Neural cell (in vitro differentiated cells): ENCODE measurements at regions not wholly inside any gene's neighbourhood (a gene's known extent, or its start where the extent isn't known, plus 50 kb on each side); places are given as distances from the start of the nearest gene placed in this dataset.

ENCODE experiments used
- H2AFZ ChIP-seq: fragments of 200-600, 300-800 bp; sonication (generic), shearing (Covaris generic); 2 replicates; pipeline ENCODE4 v1.6.0; 2014; ENCODE audit warnings: low read depth, mild to moderate bottlenecking, antibody characterized with exemption, low read length, moderate library complexity
- H3F3A ChIP-seq: fragments of 200-600 bp; shearing (Covaris generic); 2 replicates; pipeline ENCODE4 v1.6.1; 2016; ENCODE audit warnings: mild to moderate bottlenecking, moderate library complexity, mixed read lengths, antibody characterized with exemption, low read length; ENCODE audit not compliant: insufficient read depth, poor library complexity, severe bottlenecking
- H3K27ac ChIP-seq: fragments of 200-600, 300-800 bp; sonication (generic), shearing (Covaris generic); 2 replicates; pipeline ENCODE4 v1.5.1; 2014; ENCODE audit warnings: mild to moderate bottlenecking, low read length, moderate library complexity
- H3K27me3 ChIP-seq: fragments of 300-800, 200-600 bp; sonication (generic), shearing (Covaris generic); 2 replicates; pipeline ENCODE4 v1.6.0; 2014; ENCODE audit warnings: mild to moderate bottlenecking, low read depth, low read length, moderate library complexity; ENCODE audit not compliant: insufficient read depth
- H3K36me3 ChIP-seq: fragments of 300-800, 200-600 bp; sonication (generic), shearing (Covaris generic); 2 replicates; pipeline ENCODE4 v1.5.1; 2014; ENCODE audit warnings: mild to moderate bottlenecking, antibody characterized with exemption, low read length, moderate library complexity; ENCODE audit not compliant: insufficient read depth
- H3K4me2 ChIP-seq: fragments of 300-800, 200-600 bp; sonication (generic), shearing (Covaris generic); 2 replicates; pipeline ENCODE4 v1.6.0; 2014; ENCODE audit warnings: mild to moderate bottlenecking, low read length
- H3K4me3 ChIP-seq: fragments of 300-800, 200-600 bp; sonication (generic), shearing (Covaris generic); 2 replicates; pipeline ENCODE4 v1.5.1; 2014; ENCODE audit warnings: mild to moderate bottlenecking, low read length, moderate library complexity
- H3K79me2 ChIP-seq: fragments of 200-600 bp; shearing (Covaris generic); replicated peaks from 2 replicates; pipeline ENCODE4 v1.6.0; 2014; ENCODE audit warnings: mild to moderate bottlenecking, low read length, moderate library complexity; ENCODE audit not compliant: insufficient read depth
- H3K9ac ChIP-seq: fragments of 300-800, 200-600 bp; sonication (generic), shearing (Covaris generic); 2 replicates; pipeline ENCODE4 v1.6.1; 2016; ENCODE audit warnings: mild to moderate bottlenecking, low read length, mixed read lengths
- H3K9me2 ChIP-seq: fragments of 200-600 bp; shearing (Covaris generic); 2 replicates; pipeline ENCODE4 v1.6.1; 2016; ENCODE audit warnings: mild to moderate bottlenecking, low read length, mixed read lengths; ENCODE audit not compliant: insufficient read depth
- H3K9me3 ChIP-seq: fragments of 200-600, 300-800 bp; sonication (generic), shearing (Covaris generic); 2 replicates; pipeline ENCODE4 v1.6.1; 2016; ENCODE audit warnings: mild to moderate bottlenecking, mixed run types, low read length, moderate library complexity, mixed read lengths
- H4K20me1 ChIP-seq: fragments of 200-600 bp; shearing (Covaris generic); 2 replicates; pipeline ENCODE4 v1.6.1; 2016; ENCODE audit warnings: mild to moderate bottlenecking, mixed run types; ENCODE audit not compliant: insufficient read depth
- EP300 ChIP-seq: fragments of 450-650 bp; conservative IDR thresholded peaks from 2 replicates; pipeline ENCODE4 v1.6.1; 2014; ENCODE audit warnings: antibody characterized with exemption, mild to moderate bottlenecking, moderate library complexity; ENCODE audit not compliant: poor library complexity, severe bottlenecking
- EZH2 ChIP-seq: fragments of 200-600, 300-800 bp; shearing (Covaris generic), sonication (generic); IDR thresholded peaks from 2 replicates; pipeline ENCODE4 v1.6.1; 2014; ENCODE audit warnings: antibody characterized with exemption, low read length, borderline replicate concordance, mild to moderate bottlenecking; ENCODE audit not compliant: insufficient read depth, poor library complexity, severe bottlenecking
- MXI1 ChIP-seq: fragments of 450-650 bp; conservative IDR thresholded peaks from 2 replicates; pipeline ENCODE4 v1.6.1; 2014; ENCODE audit warnings: antibody characterized with exemption, mild to moderate bottlenecking; ENCODE audit not compliant: poor library complexity, severe bottlenecking
- POLR2AphosphoS5 ChIP-seq: IDR thresholded peaks from 2 replicates; pipeline ENCODE4 v1.6.1; 2012
- RAD21 ChIP-seq: fragments of 450-650 bp; conservative IDR thresholded peaks from 2 replicates; pipeline ENCODE4 v1.6.1; 2014; ENCODE audit warnings: antibody characterized with exemption, mild to moderate bottlenecking, moderate library complexity
- SMC3 ChIP-seq: fragments of 450-650 bp; conservative IDR thresholded peaks from 2 replicates; pipeline ENCODE4 v1.6.1; 2014; ENCODE audit warnings: antibody characterized with exemption, mild to moderate bottlenecking, moderate library complexity; ENCODE audit not compliant: poor library complexity
- TAF1 ChIP-seq: IDR thresholded peaks from 2 replicates; pipeline ENCODE4 v1.6.1; 2012; ENCODE audit warnings: low read depth
- TF ChIP-seq, protein P1 (sequence below): IDR thresholded peaks from 2 replicates; pipeline ENCODE4 v1.6.1; 2012; ENCODE audit warnings: borderline replicate concordance
- TF ChIP-seq, protein P2 (sequence below): fragments of 450-650 bp; IDR thresholded peaks from 2 replicates; pipeline ENCODE4 v1.5.1; 2014; ENCODE audit warnings: antibody characterized with exemption, mild to moderate bottlenecking, moderate library complexity; ENCODE audit not compliant: poor library complexity, severe bottlenecking

DNA sequence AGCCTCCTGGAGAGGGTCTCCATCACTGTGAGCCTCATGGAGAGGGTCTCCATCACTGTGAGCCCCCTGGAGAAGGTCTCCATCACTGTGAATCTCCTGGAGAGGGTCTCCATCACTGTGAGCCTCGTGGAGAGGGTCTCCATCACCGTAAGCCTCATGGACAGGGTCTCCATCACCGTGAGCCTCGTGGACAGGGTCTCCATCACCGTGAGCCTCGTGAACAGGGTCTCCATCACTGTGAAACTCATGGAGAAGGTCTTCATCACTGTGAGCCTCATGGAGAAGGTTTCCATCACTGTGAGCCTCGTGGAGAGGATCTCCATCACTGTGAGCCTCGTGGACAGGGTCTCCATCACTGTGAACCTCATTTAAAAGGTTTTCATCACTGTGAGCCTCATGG lies 140.0 kb downstream of the ERMARD start:
- TF ChIP-seq MXI1 (no peak), POLR2AphosphoS5 (no peak), SMC3 (no peak), EP300 (no peak), EZH2 (no peak), RAD21 (no peak), TAF1 (no peak)
- TF ChIP-seq, protein P1, sequence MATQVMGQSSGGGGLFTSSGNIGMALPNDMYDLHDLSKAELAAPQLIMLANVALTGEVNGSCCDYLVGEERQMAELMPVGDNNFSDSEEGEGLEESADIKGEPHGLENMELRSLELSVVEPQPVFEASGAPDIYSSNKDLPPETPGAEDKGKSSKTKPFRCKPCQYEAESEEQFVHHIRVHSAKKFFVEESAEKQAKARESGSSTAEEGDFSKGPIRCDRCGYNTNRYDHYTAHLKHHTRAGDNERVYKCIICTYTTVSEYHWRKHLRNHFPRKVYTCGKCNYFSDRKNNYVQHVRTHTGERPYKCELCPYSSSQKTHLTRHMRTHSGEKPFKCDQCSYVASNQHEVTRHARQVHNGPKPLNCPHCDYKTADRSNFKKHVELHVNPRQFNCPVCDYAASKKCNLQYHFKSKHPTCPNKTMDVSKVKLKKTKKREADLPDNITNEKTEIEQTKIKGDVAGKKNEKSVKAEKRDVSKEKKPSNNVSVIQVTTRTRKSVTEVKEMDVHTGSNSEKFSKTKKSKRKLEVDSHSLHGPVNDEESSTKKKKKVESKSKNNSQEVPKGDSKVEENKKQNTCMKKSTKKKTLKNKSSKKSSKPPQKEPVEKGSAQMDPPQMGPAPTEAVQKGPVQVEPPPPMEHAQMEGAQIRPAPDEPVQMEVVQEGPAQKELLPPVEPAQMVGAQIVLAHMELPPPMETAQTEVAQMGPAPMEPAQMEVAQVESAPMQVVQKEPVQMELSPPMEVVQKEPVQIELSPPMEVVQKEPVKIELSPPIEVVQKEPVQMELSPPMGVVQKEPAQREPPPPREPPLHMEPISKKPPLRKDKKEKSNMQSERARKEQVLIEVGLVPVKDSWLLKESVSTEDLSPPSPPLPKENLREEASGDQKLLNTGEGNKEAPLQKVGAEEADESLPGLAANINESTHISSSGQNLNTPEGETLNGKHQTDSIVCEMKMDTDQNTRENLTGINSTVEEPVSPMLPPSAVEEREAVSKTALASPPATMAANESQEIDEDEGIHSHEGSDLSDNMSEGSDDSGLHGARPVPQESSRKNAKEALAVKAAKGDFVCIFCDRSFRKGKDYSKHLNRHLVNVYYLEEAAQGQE: no peak
- TF ChIP-seq, protein P2, sequence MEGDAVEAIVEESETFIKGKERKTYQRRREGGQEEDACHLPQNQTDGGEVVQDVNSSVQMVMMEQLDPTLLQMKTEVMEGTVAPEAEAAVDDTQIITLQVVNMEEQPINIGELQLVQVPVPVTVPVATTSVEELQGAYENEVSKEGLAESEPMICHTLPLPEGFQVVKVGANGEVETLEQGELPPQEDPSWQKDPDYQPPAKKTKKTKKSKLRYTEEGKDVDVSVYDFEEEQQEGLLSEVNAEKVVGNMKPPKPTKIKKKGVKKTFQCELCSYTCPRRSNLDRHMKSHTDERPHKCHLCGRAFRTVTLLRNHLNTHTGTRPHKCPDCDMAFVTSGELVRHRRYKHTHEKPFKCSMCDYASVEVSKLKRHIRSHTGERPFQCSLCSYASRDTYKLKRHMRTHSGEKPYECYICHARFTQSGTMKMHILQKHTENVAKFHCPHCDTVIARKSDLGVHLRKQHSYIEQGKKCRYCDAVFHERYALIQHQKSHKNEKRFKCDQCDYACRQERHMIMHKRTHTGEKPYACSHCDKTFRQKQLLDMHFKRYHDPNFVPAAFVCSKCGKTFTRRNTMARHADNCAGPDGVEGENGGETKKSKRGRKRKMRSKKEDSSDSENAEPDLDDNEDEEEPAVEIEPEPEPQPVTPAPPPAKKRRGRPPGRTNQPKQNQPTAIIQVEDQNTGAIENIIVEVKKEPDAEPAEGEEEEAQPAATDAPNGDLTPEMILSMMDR: no peak
- H3K4me3 ChIP-seq: no peak overlapping the region
- H3K9me3 ChIP-seq: no peaks in the 10 kb centered on the region
- H3K9me2 ChIP-seq: no peaks in the 10 kb centered on the region
- no peaks in the 10 kb centered on the region for H3K27me3 ChIP-seq
- H3K79me2 ChIP-seq: no peaks in the 10 kb centered on the region
- H2AFZ ChIP-seq: no peak overlapping the region
- no peak overlapping the region for H3K9ac ChIP-seq
- no peak overlapping the region for H3K27ac ChIP-seq
- no peaks in the 10 kb centered on the region for H3F3A ChIP-seq
- no peaks in the 10 kb centered on the region for H3K36me3 ChIP-seq
- no peak overlapping the region for H3K4me2 ChIP-seq
- no peaks in the 10 kb centered on the region for H4K20me1 ChIP-seq

DNA sequence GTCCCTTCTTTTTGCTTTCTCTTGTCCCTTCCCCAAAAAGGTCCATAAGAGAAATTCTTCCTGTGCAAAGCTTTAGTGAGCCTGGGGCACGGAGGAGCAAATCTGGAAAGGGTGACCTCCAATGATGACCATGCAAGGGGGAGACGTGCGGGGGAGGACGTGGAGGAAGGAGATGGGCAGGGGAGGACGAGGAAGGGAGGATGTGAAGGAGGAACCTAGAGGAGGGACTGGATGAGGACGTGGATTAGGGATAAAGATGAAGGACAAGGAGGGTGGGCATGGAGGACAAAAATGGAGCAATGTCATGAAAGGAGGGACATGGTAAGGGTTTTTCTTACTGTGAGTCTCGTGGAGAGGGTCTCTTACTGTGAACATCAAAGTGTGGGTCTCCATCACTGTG lies 139.5 kb downstream of the ERMARD start:
- H3K27me3 ChIP-seq: no peaks in the 10 kb centered on the region
- no peaks in the 10 kb centered on the region for H3K79me2 ChIP-seq
- H3K9me3 ChIP-seq: no peaks in the 10 kb centered on the region
- H3K9ac ChIP-seq: no peak overlapping the region
- no peak overlapping the region for H3K27ac ChIP-seq
- TF ChIP-seq POLR2AphosphoS5 (no peak), EZH2 (no peak), RAD21 (no peak), EP300 (no peak), TAF1 (no peak), SMC3 (no peak), MXI1 (no peak)
- TF ChIP-seq, protein P1: no peak
- TF ChIP-seq, protein P2: no peak
- H4K20me1 ChIP-seq: no peaks in the 10 kb centered on the region
- H3F3A ChIP-seq: no peaks in the 10 kb centered on the region
- H3K4me2 ChIP-seq: no peak overlapping the region
- no peak overlapping the region for H3K4me3 ChIP-seq
- no peaks in the 10 kb centered on the region for H3K36me3 ChIP-seq
- H2AFZ ChIP-seq: no peak overlapping the region
- no peaks in the 10 kb centered on the region for H3K9me2 ChIP-seq
